CD14-positive monocyte (primary cell): ENCODE measurements at regions not wholly inside any gene's neighbourhood (a gene's known extent, or its start where the extent isn't known, plus 50 kb on each side); places are given as distances from the start of the nearest gene placed in this dataset.

Source experiments
- DNase-seq, 3 donors: peaks; one replicate each; pipeline ENCODE4 v3.0.0-alpha.2; 2011 to 2022
- H2AFZ ChIP-seq: 2 replicates; pipeline ENCODE4 v1.6.0; 2012; ENCODE audit warnings: mild to moderate bottlenecking, low read depth, low read length, inconsistent platforms; ENCODE audit not compliant: insufficient read depth, poor library complexity, severe bottlenecking
- H3K27ac ChIP-seq, 2 donors: 1 replicate in 1 of 2; 2 replicates in 1 of 2; pipeline ENCODE4 v1.5.1; 2012 to 2013; ENCODE audit warnings: low read length in 2 of 2, control low read depth in 1 of 2, inconsistent platforms in 1 of 2, low read depth in 1 of 2, mild to moderate bottlenecking in 1 of 2
- H3K27me3 ChIP-seq, 2 donors: one replicate each; pipeline versions ENCODE4 v1.6.0 to v1.6.1; 2011 to 2013; ENCODE audit warnings: low read length in 2 of 2; ENCODE audit not compliant: control insufficient read depth in 2 of 2, insufficient read depth in 2 of 2
- H3K36me3 ChIP-seq, 2 donors: replicated peaks in 1 of 2; 1 replicate in 1 of 2; 2 replicates in 1 of 2; pipeline versions ENCODE4 v1.5.1 to v1.6.1; 2012 to 2013; ENCODE audit warnings: low read length in 2 of 2, control low read depth in 1 of 2, inconsistent platforms in 1 of 2, mild to moderate bottlenecking in 1 of 2; ENCODE audit not compliant: insufficient read depth in 2 of 2, control insufficient read depth in 1 of 2
- H3K4me1 ChIP-seq, 2 donors: 1 replicate in 1 of 2; 2 replicates in 1 of 2; pipeline versions ENCODE4 v1.5.1 to v1.6.1; 2012 to 2013; ENCODE audit warnings: low read length in 2 of 2, control low read depth in 1 of 2, inconsistent platforms in 1 of 2, mild to moderate bottlenecking in 1 of 2, moderate library complexity in 1 of 2; ENCODE audit not compliant: insufficient read depth in 2 of 2, control insufficient read depth in 1 of 2
- H3K4me2 ChIP-seq: replicated peaks from 2 replicates; pipeline ENCODE3; 2012; ENCODE audit warnings: low read length, moderate library complexity, mild to moderate bottlenecking; ENCODE audit not compliant: poor library complexity, severe bottlenecking; ENCODE audit errors: extremely low read depth
- H3K4me3 ChIP-seq, 3 experiments: fragments of 200-600 bp in 1 of 3; sonication (generic) in 1 of 3; replicated peaks in 1 of 3; 1 replicate in 2 of 3; 2 replicates in 1 of 3; pipeline ENCODE4 v1.5.1; 2011 to 2013; ENCODE audit warnings: low read length in 3 of 3, mild to moderate bottlenecking in 3 of 3, control low read depth in 2 of 3, low read depth in 2 of 3, inconsistent platforms in 1 of 3, moderate library complexity in 1 of 3
- H3K79me2 ChIP-seq: 2 replicates; pipeline ENCODE4 v1.6.0; 2012; ENCODE audit warnings: mild to moderate bottlenecking, control low read depth, inconsistent platforms, low read length, moderate library complexity; ENCODE audit not compliant: insufficient read depth
- H3K9ac ChIP-seq: 2 replicates; pipeline ENCODE4 v1.6.0; 2017; ENCODE audit warnings: low read length, mild to moderate bottlenecking; ENCODE audit not compliant: insufficient read depth, poor library complexity, severe bottlenecking
- H3K9me3 ChIP-seq, 2 donors: replicated peaks in 1 of 2; 1 replicate in 1 of 2; 2 replicates in 1 of 2; pipeline versions ENCODE4 v1.5.1 to v1.6.1; 2012 to 2013; ENCODE audit warnings: low read length in 2 of 2, control low read depth in 1 of 2; ENCODE audit not compliant: control insufficient read depth in 1 of 2, insufficient read depth in 1 of 2
- H4K20me1 ChIP-seq: 2 replicates; pipeline ENCODE4 v1.6.0; 2012; ENCODE audit warnings: mild to moderate bottlenecking, low read length, control low read depth, moderate library complexity; ENCODE audit not compliant: insufficient read depth
- H3K27ac Mint-ChIP-seq, 7 donors: one replicate each; pipeline ENCODE4 v1.8.0; 2020; ENCODE audit warnings: mild to moderate bottlenecking in 7 of 7, mixed read lengths in 7 of 7, moderate library complexity in 6 of 7, inconsistent platforms in 2 of 7
- H3K27me3 Mint-ChIP-seq, 3 donors: one replicate each; pipeline ENCODE4 v1.8.0; 2021 to 2022; ENCODE audit warnings: low read depth in 3 of 3, mild to moderate bottlenecking in 3 of 3, mixed read lengths in 3 of 3, moderate library complexity in 3 of 3, inconsistent platforms in 1 of 3
- H3K36me3 Mint-ChIP-seq, 2 donors: one replicate each; pipeline ENCODE4 v1.8.0; 2020; ENCODE audit warnings: mixed read lengths in 2 of 2, inconsistent platforms in 1 of 2, mild to moderate bottlenecking in 1 of 2
- H3K4me1 Mint-ChIP-seq: one replicate; pipeline ENCODE4 v1.8.0; 2020; ENCODE audit warnings: mild to moderate bottlenecking, mixed read lengths
- H3K4me3 Mint-ChIP-seq, 2 donors: one replicate each; pipeline ENCODE4 v1.8.0; 2020; ENCODE audit warnings: mild to moderate bottlenecking in 2 of 2, mixed read lengths in 2 of 2, moderate library complexity in 1 of 2
- H3K9me3 Mint-ChIP-seq, 7 donors: one replicate each; pipeline ENCODE4 v1.8.0; 2020 to 2022; ENCODE audit warnings: mixed read lengths in 7 of 7, mild to moderate bottlenecking in 6 of 7, moderate library complexity in 6 of 7, inconsistent platforms in 2 of 7
- CTCF ChIP-seq: fragments of 200-600 bp; IDR thresholded peaks from one replicate; pipeline ENCODE4 v1.8.0; 2022; ENCODE audit warnings: antibody characterized with exemption, mild to moderate bottlenecking
- WGBS: methylation state at CpG from one replicate; pipeline ENCODE4 v1.1.5; 2013; ENCODE audit warnings: missing lambda C conversion rate; ENCODE audit not compliant: insufficient coverage; 5-methylcytosine and 5-hydroxymethylcytosine counted together
- intact Hi-C, 2 donors: fragments of 100-400 bp; cut with micrococcal nuclease; formaldehyde crosslinking; loops; one replicate each; pipeline versions ENCODE4 v1.15.0 to v1.15.1; 2023

DNA sequence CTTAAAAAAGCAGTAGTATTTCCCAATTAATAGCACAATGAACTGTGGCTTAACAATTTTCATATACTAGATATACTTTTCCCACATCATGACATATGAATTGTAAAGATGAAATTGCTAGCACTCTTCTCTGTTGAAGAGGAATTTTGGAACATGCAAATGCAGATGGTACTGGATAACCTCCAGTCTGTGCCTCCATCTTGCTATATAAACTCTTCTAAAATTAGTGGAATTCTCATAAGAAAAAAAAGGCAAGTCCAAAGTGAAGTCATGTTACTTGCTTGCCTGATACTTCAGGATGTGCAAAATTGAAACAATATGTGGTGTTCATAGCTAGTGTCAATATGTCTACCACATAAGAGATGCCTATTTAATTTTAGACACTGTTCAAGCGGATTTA is 570.2 kb upstream of the POM121L12 start:
- H3K36me3 Mint-ChIP-seq = no peaks in the 10 kb centered on the region
- no CpG with 5 or more reads among the region's 1 CpG for WGBS

DNA sequence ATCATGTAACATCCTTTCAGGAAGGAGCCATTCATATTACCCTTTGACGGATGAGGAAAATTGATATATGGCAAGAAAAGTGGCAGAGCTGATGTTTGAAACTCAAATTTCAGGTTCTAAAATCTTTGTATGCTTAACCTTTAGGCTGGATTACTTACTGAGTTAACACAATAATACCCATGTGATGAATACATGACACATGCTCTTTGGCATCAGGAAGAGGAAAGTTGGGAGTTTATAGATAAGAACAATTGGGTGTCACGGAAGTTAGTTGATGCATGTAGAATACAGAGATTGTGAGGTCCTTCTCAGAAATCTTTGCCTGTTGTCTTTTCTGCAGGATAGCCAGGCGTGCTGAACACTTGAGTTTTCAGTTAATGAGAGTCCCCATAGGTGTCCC is 572.1 kb upstream of the POM121L12 start:
- no peak overlapping the region for H3K9ac ChIP-seq
- Mint-ChIP-seq H3K27ac (no peak overlapping the region), H3K9me3 (peaks cover 0 to 16% (median 4%) of the 10 kb centered on the region in 7 donors), H3K4me3 (no peak overlapping the region), H3K27me3 (no peaks in the 10 kb centered on the region), H3K36me3 (no peaks in the 10 kb centered on the region), H3K4me1 (no peaks in the 10 kb centered on the region)
- H2AFZ ChIP-seq = no peak overlapping the region
- no peaks in the 10 kb centered on the region for H3K79me2 ChIP-seq
- no peak overlapping the region for H3K27ac ChIP-seq
- DNase-seq = no peak
- H3K27me3 ChIP-seq = no peaks in the 10 kb centered on the region
- TF ChIP-seq CTCF = no peak
- peaks cover 9 to 11% of the 10 kb centered on the region in 2 donors for H3K9me3 ChIP-seq
- H3K36me3 ChIP-seq = no peaks in the 10 kb centered on the region
- intact Hi-C loops = no loop called here
- H3K4me3 ChIP-seq = no peak overlapping the region
- no peaks in the 10 kb centered on the region for H3K4me1 ChIP-seq
- no peaks in the 10 kb centered on the region for H4K20me1 ChIP-seq
- 40% methylated on average over 1 of the region's 3 CpGs for WGBS
- no peak overlapping the region for H3K4me2 ChIP-seq

More for the DNA sequence above, 570.2 kb upstream of the POM121L12 start:
- intact Hi-C loops = no loop called here
- Mint-ChIP-seq H3K4me1 (no peaks in the 10 kb centered on the region), H3K27me3 (no peaks in the 10 kb centered on the region), H3K9me3 (peaks cover 2 to 14% (median 3%) of the 10 kb centered on the region in 7 donors), H3K27ac (no peak overlapping the region), H3K4me3 (no peak overlapping the region)
- no peaks in the 10 kb centered on the region for H4K20me1 ChIP-seq
- H3K79me2 ChIP-seq = no peaks in the 10 kb centered on the region
- H3K27me3 ChIP-seq = no peaks in the 10 kb centered on the region
- TF ChIP-seq CTCF = no peak
- no peaks in the 10 kb centered on the region for H3K4me1 ChIP-seq
- no peak overlapping the region for H2AFZ ChIP-seq
- H3K27ac ChIP-seq = no peak overlapping the region
- no peak overlapping the region for H3K4me2 ChIP-seq
- H3K9me3 ChIP-seq = peaks cover 8 to 9% of the 10 kb centered on the region in 2 donors
- DNase-seq = no peak
- no peaks in the 10 kb centered on the region for H3K36me3 ChIP-seq
- H3K4me3 ChIP-seq = no peak overlapping the region
- H3K9ac ChIP-seq = no peak overlapping the region
